IPS-NIHi11 (cell line): ENCODE measurements at regions not wholly inside any gene's neighbourhood (a gene's known extent, or its start where the extent isn't known, plus 50 kb on each side); places are given as distances from the start of the nearest gene placed in this dataset.
"Not testable (repeated sequence)": the region's sequence is repeated elsewhere in the genome, so short reads cannot be mapped to it uniquely, and the experiment has no call there.

Experiments
- DNase-seq: peaks from one replicate; pipeline ENCODE4 v3.0.0; 2012; ENCODE audit warnings: mixed read lengths, low spot score

DNA sequence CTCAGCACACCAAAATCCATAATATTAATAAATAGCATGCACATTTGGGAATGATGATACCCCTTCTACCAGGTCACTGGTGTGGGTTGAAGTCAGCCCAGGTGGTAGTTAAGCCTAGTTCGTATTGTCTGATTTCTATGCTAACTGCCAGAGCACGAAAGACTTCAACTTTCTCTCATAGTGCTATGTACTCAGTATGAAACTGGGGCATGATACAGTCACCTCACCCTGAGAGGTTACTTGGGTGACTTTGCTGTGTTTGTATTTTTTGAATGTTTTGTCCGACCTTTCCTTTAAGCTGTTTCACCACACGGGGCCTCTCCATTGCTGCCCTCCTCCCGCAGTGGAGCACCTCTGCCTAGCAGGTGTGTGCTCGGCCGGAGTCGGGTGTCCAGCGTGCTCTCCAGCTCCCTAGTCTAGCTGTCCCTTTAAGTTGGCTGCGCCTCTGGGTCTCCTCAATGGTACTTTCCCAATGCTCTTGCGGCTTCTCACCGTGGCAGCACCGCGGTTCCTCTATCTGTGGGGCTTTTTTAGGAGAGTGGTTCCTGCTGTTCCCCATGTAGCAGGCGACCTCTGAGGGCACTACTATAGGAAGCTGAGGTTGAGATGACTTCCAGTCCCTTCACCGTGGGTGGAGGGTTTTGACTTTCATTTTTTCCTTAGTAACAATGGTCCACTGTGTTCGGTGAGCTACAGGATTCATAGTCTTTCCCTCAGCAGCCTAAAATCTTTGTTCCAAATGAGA, 524.0 kb upstream of the PFKP start:
- DNase-seq = no peak

DNA sequence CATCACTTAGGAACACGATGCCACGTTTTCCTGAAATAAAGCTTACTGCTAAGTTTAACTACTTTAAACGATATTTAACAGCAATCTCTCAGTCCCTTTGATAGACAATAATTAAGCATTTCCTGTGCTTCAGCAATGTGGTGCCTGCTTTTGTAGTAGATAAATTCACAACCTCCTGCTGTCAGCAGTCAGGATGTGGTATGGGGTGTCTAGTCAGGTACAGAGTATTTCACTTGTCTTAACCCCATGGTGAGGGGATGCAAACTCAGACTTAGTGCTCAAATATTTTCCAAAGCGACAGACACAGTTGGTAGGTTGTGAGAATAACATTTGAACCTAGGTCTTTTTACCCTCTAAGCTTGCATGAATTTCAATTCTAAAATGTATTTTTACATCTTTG, 526.2 kb upstream of the PFKP start:
- no peak for DNase-seq

DNA sequence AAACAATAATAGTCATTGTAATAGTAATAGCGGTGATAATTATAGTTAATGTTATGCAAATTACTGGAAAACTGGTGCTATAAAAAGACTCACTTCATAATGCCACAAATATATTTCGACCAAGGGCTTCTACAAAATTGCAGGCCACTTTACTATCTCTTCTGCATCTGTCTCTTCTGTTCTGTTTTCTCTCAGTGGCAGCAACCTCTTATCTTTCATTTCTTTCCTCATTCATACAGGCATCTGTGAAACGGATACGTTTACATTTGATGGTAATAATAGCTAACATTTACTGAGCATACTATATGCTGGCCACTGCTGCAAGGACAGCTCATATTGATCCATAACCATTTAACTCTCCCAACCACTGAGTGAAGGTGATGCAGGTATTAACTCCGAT, 537.4 kb upstream of the PFKP start:
- DNase-seq = no peak

DNA sequence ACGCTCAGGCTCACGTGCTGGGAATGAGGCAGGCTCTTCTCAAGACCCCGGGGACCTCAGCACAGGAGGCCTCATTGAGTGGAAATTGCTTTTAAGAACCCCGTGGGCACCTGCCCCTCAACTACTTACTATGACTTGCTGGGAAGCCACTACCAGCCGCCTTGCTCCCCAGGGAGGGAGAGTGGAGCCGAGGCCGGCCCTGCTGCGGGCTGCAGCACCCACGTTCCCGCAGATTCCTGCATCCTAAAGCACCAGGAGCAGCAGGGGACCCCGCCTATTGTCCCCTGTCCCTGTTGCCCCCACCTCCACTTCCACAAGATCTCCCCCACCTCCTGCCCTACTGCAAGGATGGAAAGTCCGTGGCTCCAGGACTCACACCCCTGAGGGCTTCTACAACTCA, 541.6 kb upstream of the PFKP start:
- DNase-seq = no peak

DNA sequence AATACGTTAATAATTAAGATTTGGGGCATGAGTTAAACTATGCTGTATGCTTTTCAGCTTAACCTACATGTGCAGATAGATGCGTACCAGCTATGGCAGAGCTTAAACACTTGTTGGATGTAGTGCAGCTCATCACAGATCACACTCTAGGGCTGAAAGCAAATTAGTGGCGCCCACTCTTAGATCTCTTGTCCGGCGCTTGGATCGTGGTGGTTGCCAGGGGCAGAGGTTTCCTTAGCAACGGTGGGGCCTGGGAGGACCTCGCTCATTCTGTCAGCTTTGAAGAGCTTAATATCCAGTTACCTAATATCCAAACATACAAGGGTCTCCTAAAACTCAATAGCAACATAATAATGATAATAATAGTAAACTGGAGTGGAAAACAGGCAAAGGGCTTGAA, 548.2 kb upstream of the PFKP start:
- DNase-seq = no peak

DNA sequence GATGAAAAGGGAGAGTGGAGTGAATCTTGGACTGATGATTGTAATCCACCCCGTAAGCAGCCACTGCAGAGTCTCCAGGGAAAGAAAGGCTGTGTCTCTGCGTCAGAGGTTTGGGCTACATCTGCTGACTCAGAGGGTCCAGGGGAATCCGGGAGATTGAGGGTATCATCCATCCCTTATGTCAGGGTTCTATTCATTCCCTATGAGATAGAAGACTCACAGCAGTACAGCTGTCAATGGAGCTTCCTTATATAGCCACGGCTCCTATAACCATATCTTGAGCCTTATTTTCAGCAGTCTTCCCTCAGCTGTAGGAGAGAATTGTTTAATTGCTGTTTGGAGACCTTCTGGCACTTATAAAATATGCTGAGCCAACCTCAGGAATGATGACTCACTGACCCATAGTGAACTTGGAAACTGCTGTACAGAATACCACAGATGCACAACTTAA, 558.2 kb upstream of the PFKP start:
- no peak for DNase-seq

DNA sequence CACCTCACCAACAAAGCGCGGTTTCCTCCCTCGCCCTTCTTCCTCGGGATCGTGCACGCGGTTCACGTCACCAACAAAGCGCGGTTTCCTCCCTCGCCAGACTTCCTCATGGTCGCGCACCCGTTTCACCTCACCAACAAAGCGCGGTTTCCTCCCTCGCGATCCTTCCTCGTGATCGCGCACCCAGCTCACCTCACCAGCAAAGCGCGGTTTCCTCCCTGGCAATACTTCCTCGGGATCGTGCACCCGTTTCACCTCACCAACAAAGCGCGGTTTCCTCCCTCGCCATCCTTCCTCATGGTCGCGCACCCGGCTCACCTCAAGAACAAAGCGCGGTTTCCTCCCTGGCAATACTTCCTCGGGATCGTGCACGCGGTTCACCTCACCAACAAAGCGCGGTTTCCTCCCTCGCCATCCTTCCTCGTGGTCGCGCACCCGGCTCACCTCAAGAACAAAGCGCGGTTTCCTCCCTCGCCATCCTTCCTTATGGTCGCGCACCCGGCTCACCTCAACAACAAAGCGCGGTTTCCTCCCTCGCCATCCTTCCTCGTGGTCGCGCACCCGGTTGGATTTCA, 565.9 kb upstream of the PFKP start:
- DNase-seq = not testable (repeated sequence)

DNA sequence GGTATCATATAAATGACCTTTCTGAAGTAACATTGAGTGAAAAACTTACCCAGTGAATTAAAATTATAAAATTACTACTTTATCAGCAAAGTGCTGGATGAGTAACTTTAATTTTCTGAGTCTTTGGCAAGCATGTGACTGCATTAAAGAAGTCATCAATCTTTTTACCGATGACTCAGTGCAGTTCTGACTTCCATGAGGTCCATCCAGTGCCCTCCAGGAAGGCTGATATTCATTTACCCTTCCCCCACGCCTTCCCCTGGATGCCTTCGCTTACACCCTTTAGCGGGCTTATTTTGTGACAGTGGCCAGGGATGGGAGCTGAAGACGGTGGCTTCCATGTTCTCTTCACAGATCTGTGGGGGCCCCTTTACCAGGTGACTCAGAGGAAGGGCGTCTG, 572.9 kb upstream of the PFKP start:
- no peak for DNase-seq

DNA sequence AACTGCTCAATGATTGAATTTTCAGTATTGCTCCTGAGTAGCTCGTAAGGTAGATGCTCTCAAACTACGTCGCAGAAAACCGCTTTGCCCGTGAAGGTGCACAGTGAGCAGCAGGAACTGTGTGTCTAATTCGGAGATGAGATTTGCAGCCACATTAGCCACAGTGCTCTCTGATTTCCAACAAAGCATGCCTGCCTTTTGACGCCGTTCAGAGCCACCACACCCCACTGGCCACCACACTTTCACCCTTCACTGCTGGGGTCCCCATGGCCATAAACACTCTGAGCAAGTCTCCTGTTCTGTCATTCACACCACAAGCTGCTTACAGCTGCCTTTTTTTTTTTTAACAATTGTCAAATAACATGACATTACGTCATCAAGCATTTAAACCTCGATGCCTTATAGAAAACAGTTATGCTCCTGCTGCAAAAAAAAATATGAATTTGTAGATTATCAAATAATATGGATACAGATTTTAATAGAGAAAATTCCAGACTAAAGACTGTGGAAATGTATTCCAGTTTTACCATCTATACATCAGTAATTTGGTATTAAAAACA, 578.8 kb upstream of the PFKP start:
- DNase-seq = no peak

DNA sequence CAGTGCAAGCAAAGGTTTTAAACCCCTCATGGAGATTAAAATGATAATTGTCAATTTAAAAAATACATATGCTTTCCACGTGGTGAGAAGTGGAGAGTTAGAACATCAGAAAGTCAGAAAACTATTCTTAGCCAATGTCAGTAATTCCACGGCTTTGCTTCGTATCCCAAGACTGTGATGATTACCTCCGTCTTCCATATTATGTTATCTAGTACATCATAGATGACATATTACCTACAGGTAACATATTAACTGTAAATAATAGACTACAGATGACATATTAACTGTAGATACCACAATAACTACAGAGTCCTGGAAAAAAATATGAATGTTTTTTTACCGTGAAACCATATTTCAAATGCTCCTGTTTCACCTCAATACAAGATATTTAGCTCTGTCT, 579.4 kb upstream of the PFKP start:
- no peak for DNase-seq

DNA sequence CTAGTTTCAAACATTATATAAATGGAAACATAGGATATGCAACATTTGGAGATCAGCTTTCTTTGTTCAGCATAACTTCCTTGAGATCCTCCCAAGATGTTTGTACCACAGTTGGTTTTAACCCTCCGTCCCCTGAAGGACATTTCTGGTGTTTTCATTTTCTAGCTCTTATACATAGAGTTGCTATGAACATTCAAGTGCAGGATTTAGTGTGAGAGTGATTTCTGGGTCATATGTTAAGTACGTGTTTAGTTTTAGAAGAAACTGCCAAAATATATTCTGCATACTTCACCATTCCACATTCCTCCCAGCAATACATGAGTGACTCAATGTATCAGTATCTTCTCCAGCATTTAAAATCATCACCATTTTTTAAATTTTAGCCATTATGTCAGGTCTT, 588.7 kb upstream of the PFKP start:
- DNase-seq = no peak

DNA sequence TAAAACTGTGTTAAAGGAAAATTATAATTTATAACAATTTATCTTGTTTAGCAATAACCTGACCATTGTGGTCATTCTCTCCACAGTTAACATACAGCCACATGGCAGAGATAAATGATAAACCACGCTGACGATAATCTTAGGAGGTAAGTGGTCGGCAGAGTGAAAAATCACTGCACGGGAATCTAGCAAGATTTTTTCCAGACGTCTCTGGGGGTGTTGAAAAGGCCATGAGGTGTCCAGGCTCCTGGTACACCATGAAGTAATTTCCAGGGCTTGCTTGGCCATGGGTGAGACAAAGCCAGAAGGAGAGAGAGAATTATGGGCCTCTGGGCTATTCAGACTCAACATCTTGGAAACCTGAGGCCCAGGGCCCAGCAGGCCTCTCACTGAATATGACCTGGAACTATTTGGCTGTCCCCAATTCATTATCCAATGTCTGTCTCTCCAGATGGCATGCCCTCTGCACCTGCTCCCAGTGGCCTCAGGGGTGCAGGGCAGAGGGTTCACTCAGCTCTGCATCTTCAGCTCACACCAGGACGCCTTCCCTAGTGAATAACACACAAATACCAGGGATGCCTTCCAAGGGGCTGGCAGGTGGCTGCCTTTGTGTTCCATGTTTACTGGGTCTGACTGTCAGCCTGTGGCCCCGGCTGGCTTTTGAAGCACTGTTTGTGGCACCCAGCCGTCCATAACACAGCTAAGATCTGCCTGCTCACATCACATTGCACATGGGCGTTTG, 590.4 kb upstream of the PFKP start:
- peak; percentile 71 for DNase-seq

DNA sequence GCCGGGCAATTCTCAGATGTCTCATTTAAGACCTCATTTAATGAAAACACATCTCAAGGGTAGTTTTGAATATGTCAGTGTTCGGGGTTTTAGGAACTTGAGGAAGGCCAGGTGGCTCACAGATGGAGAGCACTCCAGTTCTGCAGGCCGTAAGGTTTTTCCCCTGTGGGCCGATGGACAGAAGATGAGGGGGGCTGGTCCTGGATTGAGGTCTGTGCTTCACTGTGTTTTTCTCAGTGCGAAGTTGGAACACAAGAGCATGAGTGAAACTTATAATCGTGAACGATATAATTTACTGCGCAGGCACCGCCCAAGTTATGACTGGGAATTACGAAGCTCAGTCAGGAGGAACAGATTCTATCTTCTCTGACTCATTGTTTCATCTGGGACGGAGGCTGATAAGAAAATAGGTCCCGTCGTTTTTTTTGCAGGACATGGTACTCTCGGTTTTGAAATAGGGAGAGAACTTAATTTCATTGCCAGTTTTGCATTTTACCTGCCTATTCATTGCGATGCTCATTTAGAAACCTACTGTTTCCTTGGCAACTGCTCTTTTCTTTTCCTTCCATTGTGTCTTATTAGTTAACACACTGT, 591.0 kb upstream of the PFKP start:
- no peak for DNase-seq

DNA sequence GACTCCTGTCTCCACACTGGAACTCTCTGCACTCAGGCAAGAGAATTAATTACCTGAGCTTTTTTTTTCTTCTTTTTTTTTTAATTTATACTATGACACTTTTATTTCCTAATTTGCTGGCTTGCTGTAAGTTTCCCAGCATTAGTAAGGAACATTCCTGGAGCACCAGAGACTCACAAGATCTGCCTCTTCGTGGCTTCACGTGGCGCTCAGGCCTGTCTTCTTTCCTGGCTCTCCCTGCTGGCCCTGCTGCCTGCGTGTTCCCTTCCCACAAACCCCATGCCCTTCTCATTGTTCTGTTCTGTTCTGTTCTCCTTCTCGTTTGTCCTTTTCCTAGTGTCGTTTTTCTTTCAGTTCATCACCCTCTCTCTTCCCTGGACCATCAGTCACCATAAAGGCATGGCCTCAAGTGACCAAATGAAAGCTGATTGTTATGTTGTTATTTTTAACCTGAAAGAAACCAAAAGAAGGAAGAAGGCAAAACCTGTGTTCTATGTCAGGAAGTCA, 591.6 kb upstream of the PFKP start:
- DNase-seq = no peak

DNA sequence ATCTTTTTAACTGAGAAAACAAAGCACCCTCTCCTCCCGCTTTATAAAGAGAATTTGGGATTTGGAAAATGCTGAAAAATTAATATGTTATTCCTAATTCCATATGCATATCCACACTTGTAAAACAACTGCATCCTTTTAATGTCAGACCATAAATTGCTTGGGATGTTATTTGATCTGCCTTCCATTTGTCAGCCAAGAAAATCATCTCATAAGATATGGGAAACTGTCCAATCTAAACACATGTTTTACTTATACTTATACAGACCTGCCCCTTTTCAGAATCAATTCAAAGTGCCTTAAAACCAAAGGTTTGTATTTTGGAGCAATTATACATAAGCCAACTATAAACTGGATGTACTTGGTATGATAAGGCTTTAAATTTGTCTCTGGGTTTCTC, 595.5 kb upstream of the PFKP start:
- DNase-seq = no peak

DNA sequence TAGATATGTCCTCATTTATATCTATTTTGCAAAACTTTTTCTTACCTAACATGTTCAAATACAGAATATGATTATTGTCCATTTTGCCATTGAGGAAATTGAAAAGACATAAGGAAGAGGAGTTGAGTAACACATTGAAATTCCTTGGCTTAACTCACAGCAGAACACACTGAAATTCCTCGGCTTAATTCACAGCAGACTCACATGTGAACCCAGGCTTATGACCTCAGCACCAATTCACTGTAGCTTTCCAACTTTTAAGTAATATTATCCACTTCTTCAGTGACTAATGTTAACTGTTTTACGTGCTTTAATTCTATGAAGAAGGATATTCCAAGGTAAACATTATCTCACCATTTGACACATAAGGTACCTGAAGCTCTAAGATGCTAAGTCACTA, 597.5 kb upstream of the PFKP start:
- no peak for DNase-seq

DNA sequence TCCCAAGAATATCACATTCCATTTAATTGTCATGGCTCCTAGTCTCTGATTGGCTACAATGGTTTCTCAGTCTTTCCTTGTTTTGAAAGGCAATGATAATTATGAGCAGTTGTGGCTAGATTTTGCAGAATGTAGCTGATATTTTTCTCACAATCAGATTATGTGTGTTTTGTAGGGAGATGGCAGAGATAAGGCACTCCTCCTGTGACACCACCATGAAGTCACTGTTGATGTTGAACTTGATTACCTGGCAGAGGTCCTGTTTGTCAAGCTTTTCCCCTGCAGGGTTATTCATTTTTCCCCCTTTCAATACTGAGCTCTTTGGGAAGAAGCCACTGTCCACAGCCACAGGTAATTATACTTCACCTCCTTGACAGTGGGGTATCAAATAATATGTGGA, 602.9 kb upstream of the PFKP start:
- DNase-seq = no peak

DNA sequence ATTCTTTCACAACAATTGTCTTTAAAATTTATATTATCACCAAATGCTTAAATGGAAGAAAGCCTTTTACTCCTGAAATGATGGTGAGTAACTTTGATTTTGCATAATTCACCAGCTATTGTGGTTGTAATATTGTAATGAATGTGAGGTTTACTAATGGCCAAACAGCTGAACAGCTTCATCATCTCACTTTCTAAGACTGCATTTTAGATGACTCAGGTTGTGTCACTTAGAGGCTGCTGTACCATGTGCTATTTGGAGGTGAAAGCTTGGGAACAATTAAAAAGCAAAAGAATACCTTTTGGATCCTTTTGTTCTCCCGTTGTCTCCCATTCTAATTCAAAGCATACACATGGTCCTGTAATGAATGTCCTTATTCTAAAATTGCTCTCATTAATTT, 604.0 kb upstream of the PFKP start:
- no peak for DNase-seq

DNA sequence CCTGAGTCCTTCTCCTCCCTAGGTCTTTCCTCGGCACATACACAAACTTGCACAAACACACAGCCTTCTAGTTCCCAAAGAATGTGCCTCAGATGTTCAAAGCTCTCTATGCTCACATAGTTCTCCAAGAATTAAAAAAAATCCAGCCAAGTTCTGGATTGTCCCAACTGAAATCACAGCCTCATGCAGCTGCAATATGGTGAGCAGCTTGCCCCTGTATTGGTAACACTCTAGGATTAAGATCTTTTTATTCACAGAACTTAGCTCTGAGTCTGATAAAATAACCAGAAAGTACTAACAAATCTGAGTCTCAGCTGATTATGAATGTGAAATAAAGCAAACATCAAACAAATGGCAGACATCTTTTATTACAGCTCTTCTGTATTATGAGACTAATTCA, 604.8 kb upstream of the PFKP start:
- DNase-seq = no peak

DNA sequence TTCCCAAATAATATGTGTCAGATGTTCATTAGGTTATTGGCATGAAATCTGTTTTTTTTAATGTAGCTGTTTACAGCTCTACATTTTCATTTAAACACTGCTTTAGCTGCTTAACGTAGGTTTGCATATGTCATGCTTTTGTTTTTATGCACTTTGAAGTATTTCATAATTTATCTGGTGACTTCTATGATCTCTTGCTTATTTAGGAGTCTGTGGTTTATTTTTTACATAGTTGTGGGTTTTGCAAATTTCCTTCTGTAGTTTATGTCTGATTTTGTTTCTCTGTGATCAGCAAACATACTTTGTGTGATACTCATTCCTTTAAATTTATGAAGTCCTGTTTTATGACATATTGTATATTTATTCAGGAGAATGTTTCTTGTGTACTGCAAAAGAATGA, 606.5 kb upstream of the PFKP start:
- DNase-seq = no peak

DNA sequence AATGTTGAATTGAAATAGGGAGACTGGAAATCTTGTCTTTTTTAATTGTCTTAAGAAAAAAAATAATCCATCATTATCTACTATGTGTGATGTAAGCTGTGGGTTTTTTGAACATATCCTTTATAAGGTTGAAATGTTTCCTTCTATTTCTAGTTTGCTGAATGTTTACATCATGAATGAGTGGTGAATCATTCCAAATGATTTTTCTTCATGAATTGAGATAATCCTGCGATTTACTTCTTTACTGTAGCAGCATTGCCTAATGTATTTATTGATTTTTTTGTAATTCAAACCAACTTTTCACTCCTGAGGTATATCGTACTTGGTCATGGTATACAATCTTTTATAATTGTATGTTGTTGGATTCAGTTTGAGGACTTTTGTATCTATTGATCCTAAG, 607.6 kb upstream of the PFKP start:
- no peak for DNase-seq

DNA sequence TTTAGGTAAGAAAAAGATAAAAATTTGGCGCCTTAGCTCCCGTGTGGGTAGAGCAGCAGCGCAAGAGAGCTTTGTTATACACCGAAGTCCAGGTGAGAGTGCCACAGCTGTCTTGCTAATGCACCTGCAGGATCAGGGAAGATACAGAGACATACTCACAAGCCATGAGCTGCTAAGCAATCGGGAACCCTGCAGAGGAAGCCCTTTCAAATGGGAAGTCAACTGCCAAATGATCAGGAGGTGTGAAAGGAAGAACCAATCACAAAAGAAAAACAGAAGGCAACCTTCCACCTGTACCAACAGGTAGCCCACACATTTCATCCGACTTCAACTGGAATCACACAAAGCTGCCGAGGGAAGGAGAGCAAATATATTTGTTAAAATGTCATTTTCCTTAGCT, 610.5 kb upstream of the PFKP start:
- DNase-seq = peak; percentile 38

DNA sequence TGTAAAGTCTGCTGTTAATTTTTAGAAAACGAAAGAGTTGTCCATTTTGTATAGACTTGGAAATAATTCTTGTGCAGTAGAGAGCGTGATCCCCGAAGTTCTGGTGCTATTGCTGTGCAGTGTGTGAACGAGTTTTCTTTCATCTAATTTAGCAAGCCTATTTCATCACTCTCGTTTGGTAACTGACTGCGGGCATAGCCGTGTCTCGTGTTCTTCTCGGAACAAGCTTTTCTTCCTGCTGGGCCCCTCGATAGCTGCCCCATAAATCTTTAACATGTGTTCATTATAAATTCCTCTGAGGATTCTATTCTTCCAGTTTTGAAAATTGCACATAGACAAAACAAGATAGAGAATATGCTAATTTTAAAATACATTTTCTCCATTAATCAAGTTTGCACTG, 622.0 kb upstream of the PFKP start:
- no peak for DNase-seq
